SK-N-SH treated with all-trans-retinoic acid at 6 μM for 48 hours (cell line): ENCODE measurements at regions not wholly inside any gene's neighbourhood (a gene's known extent, or its start where the extent isn't known, plus 50 kb on each side); places are given as distances from the start of the nearest gene placed in this dataset.

Source experiments
- ESRRG ChIP-seq: fragments of 250-450 bp; sonication (Bioruptor Pico); IDR thresholded peaks from 2 replicates; pipeline ENCODE4 v1.6.1; 2021; ENCODE audit warnings: mild to moderate bottlenecking
- PATZ1 ChIP-seq: fragments of 250-450 bp; sonication (Bioruptor Pico); IDR thresholded peaks from 2 replicates; pipeline ENCODE4 v1.8.0; 2020; ENCODE audit warnings: mild to moderate bottlenecking, moderate library complexity, borderline replicate concordance
- ZNF565 ChIP-seq: fragments of 450-650 bp; formaldehyde crosslinking; conservative IDR thresholded peaks from 2 replicates; pipeline ENCODE4 v1.5.0; 2020; ENCODE audit warnings: low read depth, mild to moderate bottlenecking, moderate library complexity

GRCh38 chr10:31642281-31642680, 286.4 kb downstream of the ARHGAP12 start:
- TF ChIP-seq ZNF565 (CRISPR knock-in tag) (no peak), ESRRG (CRISPR knock-in tag) (no peak), PATZ1 (CRISPR knock-in tag) (no peak)
